ENCODE measurements at regions not wholly inside any gene's neighbourhood (a gene's known extent, or its start where the extent isn't known, plus 50 kb on each side); places are given as distances from the start of the nearest gene placed in this dataset.

- no peak for TF ChIP-seq PATZ1 (CRISPR knock-in tag; IDR thresholded peaks at IDR 0.05; ENCODE audit: borderline replicate concordance)
- no peak for TF ChIP-seq ZNF212 (CRISPR knock-in tag; IDR thresholded peaks at IDR 0.05)
- no peak for TF ChIP-seq BCOR (IDR thresholded peaks at IDR 0.05)
Observed at GRCh38 chr9:86600977-86601376, 246.8 kb upstream of the TUT7 start (continued).

GRCh38 chr9:86600291-86600690 lies 246.1 kb upstream of the TUT7 start:
- Histone ChIP-seq H3K27ac (ENCODE audit: extremely low read depth, low read depth, low read length) (no peak overlapping the region), H3K36me3 (ENCODE audit: control insufficient read depth, insufficient read depth, low read length) (no peaks in the 10 kb centered on the region), H3K9ac (ENCODE audit: insufficient read depth in 1 of 2, low read depth in 2 of 2, low read length in 2 of 2) (no peak overlapping the region), H3K27me3 (ENCODE audit: control insufficient read depth in 2 of 2, insufficient read depth in 2 of 2, low read length in 2 of 2) (no peaks in the 10 kb centered on the region), H4K20me1 (replicated peaks; ENCODE audit: control insufficient read depth, insufficient read depth, low read length) (no peaks in the 10 kb centered on the region), H3K79me2 (ENCODE audit: control insufficient read depth, insufficient read depth, low read length) (no peaks in the 10 kb centered on the region), H3K4me3 (no peak overlapping the region), H3K9me1 (ENCODE audit: control insufficient read depth, insufficient read depth, low read length) (no peaks in the 10 kb centered on the region), H3K4me1 (replicated peaks in 1 of 2; ENCODE audit: control insufficient read depth in 2 of 2, insufficient read depth in 2 of 2, low read length in 2 of 2) (no peaks in the 10 kb centered on the region), H2AFZ (ENCODE audit: low read depth, low read length) (no peak overlapping the region), H3K9me3 (replicated peaks; ENCODE audit: control insufficient read depth, insufficient read depth, low read depth, low read length) (no peaks in the 10 kb centered on the region), H3K4me2 (ENCODE audit: insufficient read depth, low read length) (no peak overlapping the region)
- 0% methylated on average over 3 of the region's 3 CpGs for WGBS (ENCODE audit: insufficient coverage, low coverage, missing lambda C conversion rate)
- FAIRE-seq (no peak), DNase-seq (ENCODE audit: extremely low read depth in 1 of 4, low spot score in 3 of 4) (no peak), ATAC-seq (no peak)
- ChIA-PET POLR2A (interaction anchor here (0.8 to 1.2 kb wide), 2 partner anchors 14 to 369 kb away, joined by 3 read pairs; no protein-coding TSS in a partner anchor), CTCF (ENCODE audit: low intra/inter-chr PET ratio) (no interaction called here)
- no TSS peak for BruUV-seq (replicated peaks)
- intact Hi-C loops (cut with micrococcal nuclease) (no loop called here), in situ Hi-C loops (cut with MboI) (no loop called here)
- no peak for TF ChIP-seq GTF2A2 (tag; IDR thresholded peaks at IDR 0.05)
- TF ChIP-seq SIN3B (IDR thresholded peaks at IDR 0.05; ENCODE audit: low read depth) = no peak

All from K562 (cell line).